IMR-90 (cell line): ENCODE measurements at regions not wholly inside any gene's neighbourhood (a gene's known extent, or its start where the extent isn't known, plus 50 kb on each side); places are given as distances from the start of the nearest gene placed in this dataset.

Source experiments
- ATAC-seq: fragments of 200-7000 bp; cut with Tn5 transposase; 2 replicates; pipeline ENCODE4 v1.9.1; 2020; ENCODE audit warnings: low read depth, mild to moderate bottlenecking, moderate library complexity
- BruUV-seq: library from RNA; stranded (reverse); fragments of 400-500 nt; replicated peaks from 2 replicates; lab custom pipeline; 2021; lab: Mats Ljungman, UMichigan
- CTCF ChIA-PET: fragments of 300-600 bp; formaldehyde crosslinking; extraction: SDS; loops from one replicate; lab custom pipeline; 2021; ENCODE audit warnings: antibody characterized with exemption; lab: Yijun Ruan, JAX
- POLR2A ChIA-PET: fragments of 300-600 bp; sonication (Branson Sonifier 250); formaldehyde crosslinking; loops from one replicate; lab custom pipeline; 2022; ENCODE audit warnings: antibody characterized with exemption; ENCODE audit not compliant: unreplicated experiment; lab: Charles Lee
- DNase-seq: peaks from one replicate; pipeline ENCODE4 v3.0.0; 2013
- H2AFZ ChIP-seq: replicated peaks from 2 replicates; pipeline ENCODE3; 2013; ENCODE audit warnings: low read length, mild to moderate bottlenecking; ENCODE audit not compliant: poor library complexity
- H2AK5ac ChIP-seq: 2 replicates; pipeline ENCODE4 v1.6.1; 2013; ENCODE audit warnings: low read depth, low read length, inconsistent platforms
- H2AK9ac ChIP-seq: replicated peaks from 2 replicates; pipeline ENCODE3; 2013; ENCODE audit warnings: mild to moderate bottlenecking, low read depth, low read length, moderate library complexity; ENCODE audit not compliant: poor library complexity
- H2BK120ac ChIP-seq: 2 replicates; pipeline ENCODE4 v1.6.1; 2013; ENCODE audit warnings: low read depth, low read length, inconsistent platforms
- H2BK15ac ChIP-seq: 3 replicates; pipeline ENCODE4 v1.6.1; 2013; ENCODE audit warnings: low read depth, low read length, inconsistent platforms
- H2BK20ac ChIP-seq: 2 replicates; pipeline ENCODE4 v1.6.1; 2013; ENCODE audit warnings: low read depth, mild to moderate bottlenecking, inconsistent platforms, low read length, moderate library complexity
- H2BK5ac ChIP-seq: 2 replicates; pipeline ENCODE4 v1.6.1; 2013; ENCODE audit warnings: mild to moderate bottlenecking, low read depth, low read length, inconsistent platforms; ENCODE audit not compliant: poor library complexity, severe bottlenecking
- H3K14ac ChIP-seq: replicated peaks from 2 replicates; pipeline ENCODE4 v1.6.1; 2013; ENCODE audit warnings: low read depth, low read length, inconsistent platforms
- H3K18ac ChIP-seq: 2 replicates; pipeline ENCODE4 v1.6.1; 2013; ENCODE audit warnings: low read depth, low read length, control low read depth
- H3K23ac ChIP-seq: 2 replicates; pipeline ENCODE4 v1.6.1; 2013; ENCODE audit warnings: low read depth, low read length, inconsistent platforms
- H3K27ac ChIP-seq: 2 replicates; pipeline ENCODE4 v1.5.1; 2013; ENCODE audit warnings: mild to moderate bottlenecking, control low read depth, low read length; ENCODE audit not compliant: insufficient read depth
- H3K27me3 ChIP-seq: 2 replicates; pipeline ENCODE4 v1.6.1; 2013; ENCODE audit warnings: low read length; ENCODE audit not compliant: control insufficient read depth, insufficient read depth
- H3K36me3 ChIP-seq: 2 replicates; pipeline ENCODE4 v1.6.1; 2013; ENCODE audit warnings: low read length, mixed read lengths; ENCODE audit not compliant: control insufficient read depth, insufficient read depth
- H3K4ac ChIP-seq: 2 replicates; pipeline ENCODE4 v1.6.1; 2013; ENCODE audit warnings: low read depth, low read length, inconsistent platforms
- H3K4me1 ChIP-seq: 2 replicates; pipeline ENCODE4 v1.6.1; 2013; ENCODE audit warnings: low read length, mixed read lengths; ENCODE audit not compliant: control insufficient read depth, insufficient read depth
- H3K4me2 ChIP-seq: 2 replicates; pipeline ENCODE4 v1.6.1; 2013; ENCODE audit warnings: low read depth, mild to moderate bottlenecking, control low read depth, low read length, moderate library complexity
- H3K4me3 ChIP-seq: 2 replicates; pipeline ENCODE4 v1.5.1; 2013; ENCODE audit warnings: low read depth, mild to moderate bottlenecking, control low read depth, low read length, moderate library complexity; ENCODE audit not compliant: insufficient read depth
- H3K56ac ChIP-seq: 2 replicates; pipeline ENCODE4 v1.6.1; 2013; ENCODE audit warnings: low read length, inconsistent platforms; ENCODE audit not compliant: insufficient read depth; ENCODE audit errors: extremely low read depth
- H3K79me1 ChIP-seq, 2 experiments: 2 replicates each; pipeline ENCODE4 v1.6.1; 2013; ENCODE audit warnings: low read length in 2 of 2, inconsistent platforms in 1 of 2, low read depth in 1 of 2
- H3K9ac ChIP-seq: 2 replicates; pipeline ENCODE4 v1.6.1; 2013; ENCODE audit warnings: low read depth, low read length, control low read depth
- H3K9me1 ChIP-seq: 2 replicates; pipeline ENCODE4 v1.6.1; 2013; ENCODE audit warnings: low read length, inconsistent platforms; ENCODE audit not compliant: insufficient read depth
- H3K9me3 ChIP-seq: 2 replicates; pipeline ENCODE4 v1.6.1; 2013; ENCODE audit warnings: low read length; ENCODE audit not compliant: control insufficient read depth, insufficient read depth
- H4K20me1 ChIP-seq: 2 replicates; pipeline ENCODE4 v1.6.1; 2013; ENCODE audit warnings: low read length, inconsistent platforms; ENCODE audit not compliant: insufficient read depth
- H4K5ac ChIP-seq: 2 replicates; pipeline ENCODE4 v1.6.1; 2013; ENCODE audit warnings: mild to moderate bottlenecking, low read depth, low read length, control low read depth
- H4K8ac ChIP-seq, 2 experiments: 2 replicates each; pipeline ENCODE4 v1.6.1; 2013; ENCODE audit warnings: low read depth in 2 of 2, low read length in 2 of 2, control low read depth in 1 of 2, inconsistent platforms in 1 of 2
- H4K91ac ChIP-seq: 2 replicates; pipeline ENCODE4 v1.6.1; 2013; ENCODE audit warnings: low read depth, low read length, inconsistent platforms; ENCODE audit not compliant: insufficient read depth
- BHLHE40 ChIP-seq: fragments of 150-350 bp; IDR thresholded peaks from 2 replicates; pipeline ENCODE4 v1.6.1; 2016; ENCODE audit warnings: mild to moderate bottlenecking, low read depth, low read length
- CEBPB ChIP-seq: IDR thresholded peaks from 2 replicates; pipeline ENCODE4 v1.6.1; 2012; ENCODE audit warnings: low read depth, low read length, improper control_type of control experiment
- FOS ChIP-seq: fragments of 150-350 bp; IDR thresholded peaks from 2 replicates; pipeline ENCODE4 v1.6.1; 2016; ENCODE audit warnings: low read depth, low read length
- MAFK ChIP-seq: IDR thresholded peaks from 2 replicates; pipeline ENCODE4 v1.6.1; 2012; ENCODE audit warnings: low read depth, low read length, improper control_type of control experiment
- POLR2A ChIP-seq: IDR thresholded peaks from 2 replicates; pipeline ENCODE4 v1.6.1; 2012; ENCODE audit warnings: mild to moderate bottlenecking, low read depth, low read length
- RAD21 ChIP-seq: IDR thresholded peaks from 2 replicates; pipeline ENCODE4 v1.6.1; 2012; ENCODE audit warnings: low read length, improper control_type of control experiment
- SMC3 ChIP-seq: fragments of 150-350 bp; IDR thresholded peaks from 2 replicates; pipeline ENCODE4 v1.6.1; 2016; ENCODE audit warnings: low read depth, mild to moderate bottlenecking, antibody characterized with exemption, low read length, moderate library complexity
- WGBS, 2 experiments: methylation state at CpG; one replicate each; pipeline versions ENCODE4 v1.1.5 to v1.1.7; 2013; ENCODE audit warnings: missing lambda C conversion rate in 2 of 2; ENCODE audit not compliant: insufficient read length in 1 of 2; ENCODE audit errors: extremely low coverage in 2 of 2; 5-methylcytosine and 5-hydroxymethylcytosine counted together
- dilution Hi-C: fragments of 300-500 bp; cut with HindIII; formaldehyde crosslinking; loops from one replicate; pipeline ENCODE4 v1.14.3; 2018; ENCODE audit warnings: low sequenced_read_pairs; ENCODE audit not compliant: unreplicated experiment
- in situ Hi-C: fragments of 300-500 bp; cut with MboI; formaldehyde crosslinking; loops from 3 replicates; pipeline ENCODE4 v1.14.3; 2019; ENCODE audit warnings: low sequenced_read_pairs, inconsistent platforms, mixed read lengths
- intact Hi-C: fragments of 100-400 bp; cut with micrococcal nuclease; formaldehyde crosslinking; loops from 2 replicates; pipeline ENCODE4 v1.10.0; 2022
- TF ChIP-seq, protein P1 (sequence below): fragments of 150-350 bp; IDR thresholded peaks from 2 replicates; pipeline ENCODE4 v1.6.1; 2017; ENCODE audit warnings: mild to moderate bottlenecking, antibody characterized with exemption, low read length, low read depth
- TF ChIP-seq, protein P2 (sequence below): fragments of 150-350 bp; IDR thresholded peaks from 2 replicates; pipeline ENCODE4 v1.6.1; 2016; ENCODE audit warnings: low read depth, mild to moderate bottlenecking, low read length, moderate library complexity, borderline replicate concordance

DNA sequence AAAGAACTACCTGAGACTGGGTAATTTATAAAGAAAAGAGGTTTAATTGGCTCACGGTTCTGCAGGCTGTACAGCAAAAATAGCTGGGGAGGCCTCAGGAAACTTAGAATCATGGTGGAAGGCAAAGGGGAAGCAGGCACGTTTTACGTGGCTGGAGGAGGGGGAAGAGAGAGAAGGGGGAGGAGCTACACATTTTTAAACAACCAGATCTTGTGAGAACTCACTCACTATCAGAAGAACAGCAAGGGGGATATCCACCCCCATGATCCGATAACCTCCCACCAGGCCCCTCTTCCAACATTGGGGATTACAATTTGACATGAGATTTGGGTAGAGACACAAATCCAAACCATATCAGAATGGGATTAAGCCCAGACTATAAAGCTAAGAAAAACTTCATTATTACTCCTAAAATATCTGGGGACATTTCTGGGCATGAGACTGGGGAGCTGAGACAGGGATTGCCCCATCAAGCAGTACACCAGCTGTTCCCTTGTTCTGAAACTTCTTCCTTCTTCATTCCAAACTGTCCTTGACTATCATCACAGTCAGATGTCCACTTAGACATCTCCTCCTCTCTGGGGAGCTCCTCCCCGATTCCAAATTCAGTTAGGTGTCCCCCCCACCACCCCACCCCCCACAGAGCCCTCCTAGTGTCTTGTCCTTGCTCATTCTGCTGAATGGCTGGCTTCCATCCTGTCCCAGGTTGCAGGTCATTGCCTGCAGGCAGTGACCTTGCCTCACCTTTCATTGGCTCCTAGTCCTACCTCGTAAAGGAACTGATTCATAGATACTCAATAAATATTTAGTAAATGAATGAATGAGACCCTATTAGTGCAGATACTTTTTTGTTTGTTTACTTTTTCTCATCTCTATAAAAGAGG, 132.6 kb downstream of the EVX1 start:
- no peak overlapping the region for H2BK20ac ChIP-seq
- no peak overlapping the region for H3K4me3 ChIP-seq
- CTCF ChIA-PET: interaction anchor here (0.6 kb wide), 1 partner anchor 31 kb away, joined by 3 read pairs; no protein-coding TSS in a partner anchor
- no peak overlapping the region for H3K27ac ChIP-seq
- no peak overlapping the region for H3K56ac ChIP-seq
- no peak for TF ChIP-seq MAFK
- TF ChIP-seq CEBPB: no peak
- TF ChIP-seq SMC3: no peak
- TF ChIP-seq RAD21: no peak
- TF ChIP-seq FOS: no peak
- TF ChIP-seq, protein P1, sequence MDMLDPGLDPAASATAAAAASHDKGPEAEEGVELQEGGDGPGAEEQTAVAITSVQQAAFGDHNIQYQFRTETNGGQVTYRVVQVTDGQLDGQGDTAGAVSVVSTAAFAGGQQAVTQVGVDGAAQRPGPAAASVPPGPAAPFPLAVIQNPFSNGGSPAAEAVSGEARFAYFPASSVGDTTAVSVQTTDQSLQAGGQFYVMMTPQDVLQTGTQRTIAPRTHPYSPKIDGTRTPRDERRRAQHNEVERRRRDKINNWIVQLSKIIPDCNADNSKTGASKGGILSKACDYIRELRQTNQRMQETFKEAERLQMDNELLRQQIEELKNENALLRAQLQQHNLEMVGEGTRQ: no peak
- TF ChIP-seq, protein P2, sequence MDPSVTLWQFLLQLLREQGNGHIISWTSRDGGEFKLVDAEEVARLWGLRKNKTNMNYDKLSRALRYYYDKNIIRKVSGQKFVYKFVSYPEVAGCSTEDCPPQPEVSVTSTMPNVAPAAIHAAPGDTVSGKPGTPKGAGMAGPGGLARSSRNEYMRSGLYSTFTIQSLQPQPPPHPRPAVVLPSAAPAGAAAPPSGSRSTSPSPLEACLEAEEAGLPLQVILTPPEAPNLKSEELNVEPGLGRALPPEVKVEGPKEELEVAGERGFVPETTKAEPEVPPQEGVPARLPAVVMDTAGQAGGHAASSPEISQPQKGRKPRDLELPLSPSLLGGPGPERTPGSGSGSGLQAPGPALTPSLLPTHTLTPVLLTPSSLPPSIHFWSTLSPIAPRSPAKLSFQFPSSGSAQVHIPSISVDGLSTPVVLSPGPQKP: no peak
- no peak for TF ChIP-seq POLR2A
- TF ChIP-seq BHLHE40: no peak
- H4K91ac ChIP-seq: no peak overlapping the region
- H3K14ac ChIP-seq: no peak overlapping the region
- intact Hi-C loops (no loop called here), in situ Hi-C loops (no loop called here), dilution Hi-C loops (no loop called here)
- H3K4me1 ChIP-seq: no peaks in the 10 kb centered on the region
- no peak overlapping the region for H4K5ac ChIP-seq
- H4K20me1 ChIP-seq: no peaks in the 10 kb centered on the region
- no TSS peak for BruUV-seq
- no peak overlapping the region for H3K9ac ChIP-seq
- H4K8ac ChIP-seq: no peak overlapping the region
- no peaks in the 10 kb centered on the region for H3K36me3 ChIP-seq
- H3K9me1 ChIP-seq: no peaks in the 10 kb centered on the region
- no peaks in the 10 kb centered on the region for H3K9me3 ChIP-seq
- no peak overlapping the region for H2BK15ac ChIP-seq
- H2AFZ ChIP-seq: no peak overlapping the region
- H2BK120ac ChIP-seq: no peak overlapping the region
- DNase-seq (no peak), ATAC-seq (no peak)
- no peak overlapping the region for H3K4me2 ChIP-seq
- H3K79me1 ChIP-seq: no peaks in the 10 kb centered on the region
- POLR2A ChIA-PET: no interaction called here
- H3K18ac ChIP-seq: no peak overlapping the region
- H3K4ac ChIP-seq: no peak overlapping the region
- H3K27me3 ChIP-seq: peaks cover 19% of the 10 kb centered on the region
- no peak overlapping the region for H2AK9ac ChIP-seq
- H3K23ac ChIP-seq: no peak overlapping the region
- H2BK5ac ChIP-seq: no peak overlapping the region
- WGBS, 2 experiments: 30% methylated on average over 2 of the region's 6 CpGs; no CpG with 5 or more reads in 1 of the 2 experiments
- no peak overlapping the region for H2AK5ac ChIP-seq
